NCI-H524 treated with DMSO at 0.1 percent for 48 hours (cell line): ENCODE measurements at regions not wholly inside any gene's neighbourhood (a gene's known extent, or its start where the extent isn't known, plus 50 kb on each side); places are given as distances from the start of the nearest gene placed in this dataset.
"Not testable (repeated sequence)": the region's sequence is repeated elsewhere in the genome, so short reads cannot be mapped to it uniquely, and the experiment has no call there.

ENCODE experiments used
- DNase-seq: peaks from one replicate; lab custom pipeline; 2025; lab: John Stamatoyannopoulos, UW

DNA sequence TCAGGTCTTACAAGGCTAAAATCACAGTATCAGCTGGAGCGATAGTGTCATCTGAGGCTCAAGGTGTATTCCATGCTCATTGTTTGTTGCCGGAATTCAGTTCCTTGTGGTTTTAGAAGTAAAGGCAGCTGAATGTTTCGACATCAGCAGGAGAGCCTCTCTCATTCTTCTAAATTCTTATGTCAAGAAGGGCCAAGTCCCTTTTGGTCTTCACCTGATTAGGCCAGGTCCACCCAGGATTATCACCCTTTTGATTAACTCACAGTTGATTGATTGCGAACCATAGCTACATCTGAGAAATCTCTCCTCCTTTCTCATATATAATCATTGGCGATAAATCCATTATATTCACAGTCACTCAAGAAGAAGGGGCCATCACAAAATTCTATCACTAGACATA is 806.7 kb upstream of the PRMT6 start:
- no peak for DNase-seq

DNA sequence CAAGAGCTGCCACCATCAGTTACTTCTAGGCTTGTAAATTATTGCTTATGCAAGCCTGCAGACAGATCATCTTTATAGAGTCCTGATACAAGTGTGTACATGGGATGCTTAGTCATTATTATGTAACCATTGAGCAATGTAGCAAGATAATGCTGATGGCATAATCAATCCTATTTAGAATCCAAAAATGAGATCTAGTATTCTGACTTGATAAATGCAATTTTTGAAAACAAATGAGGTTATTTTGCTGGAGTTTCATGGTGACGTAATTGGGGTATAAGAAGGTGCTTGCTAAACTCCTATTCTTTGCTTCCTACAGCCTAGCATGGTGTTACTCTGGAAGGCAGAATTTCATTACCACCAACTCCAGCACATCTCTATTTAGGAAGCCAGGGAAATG is 801.7 kb upstream of the PRMT6 start:
- no peak for DNase-seq

GRCh38 chr1:106266786-106267185 is 789.7 kb upstream of the PRMT6 start:
- no peak for DNase-seq

- no peak for DNase-seq
Measured at GRCh38 chr1:106268070-106268469, 788.4 kb upstream of the PRMT6 start.

DNA sequence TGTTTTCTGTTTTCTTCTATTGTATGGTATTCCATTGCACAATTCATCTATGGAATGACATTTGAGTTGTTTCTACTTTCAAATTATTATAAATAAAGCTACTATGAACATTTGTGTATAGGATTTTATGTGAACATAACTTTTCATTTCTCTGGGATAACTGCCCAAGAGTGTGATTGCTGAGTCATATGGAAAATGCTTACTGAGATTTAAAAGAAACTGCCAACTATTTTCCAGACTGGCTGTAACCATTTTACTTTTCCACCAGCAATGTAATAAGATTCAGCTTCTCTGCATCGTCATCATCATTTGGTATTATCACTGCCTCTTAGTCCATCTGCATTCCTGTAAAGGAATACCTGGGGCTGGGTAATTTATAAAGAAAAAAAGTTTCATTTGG is 779.6 kb upstream of the PRMT6 start:
- no peak for DNase-seq

DNA sequence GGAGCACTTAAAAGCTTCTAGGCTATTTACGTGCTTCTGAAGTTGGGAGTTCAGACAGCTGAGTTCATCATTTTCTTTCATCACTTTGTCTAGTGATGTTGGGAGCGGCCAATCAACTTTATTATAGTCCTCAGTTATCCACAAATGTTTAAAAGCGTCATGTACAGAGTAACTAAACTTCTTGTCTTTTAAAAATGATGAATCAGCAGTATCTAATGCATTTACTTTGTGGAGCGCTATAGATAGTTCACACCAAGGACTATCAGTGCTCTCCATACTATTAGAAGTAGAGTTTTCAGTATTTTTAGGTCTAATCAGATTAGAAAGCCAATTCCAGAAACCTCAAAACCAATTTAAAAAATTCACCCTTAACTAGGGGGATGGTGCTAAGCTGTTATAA is 778.7 kb upstream of the PRMT6 start:
- DNase-seq = no peak

DNA sequence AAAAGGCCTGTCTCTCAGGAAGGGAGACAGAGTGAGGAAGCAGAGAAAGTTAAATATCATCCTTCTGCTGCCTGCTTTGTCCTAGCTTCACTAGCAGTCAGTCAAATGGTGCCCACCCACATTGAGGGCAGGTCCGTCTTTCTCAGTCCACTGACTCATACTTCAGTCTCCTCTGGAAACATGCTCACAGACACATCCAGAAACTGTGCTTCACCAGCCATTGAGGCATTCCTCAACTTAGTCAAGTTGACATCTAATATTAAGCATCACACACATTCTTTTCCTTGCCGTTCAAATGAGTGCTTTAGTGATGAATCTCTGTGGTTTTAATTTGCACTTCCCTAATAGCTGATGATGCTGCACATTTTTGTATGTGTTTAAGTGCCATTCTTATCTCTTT is 777.8 kb upstream of the PRMT6 start:
- no peak for DNase-seq

GRCh38 chr1:106289265-106289928 is 767.1 kb upstream of the PRMT6 start:
- no peak for DNase-seq

DNA sequence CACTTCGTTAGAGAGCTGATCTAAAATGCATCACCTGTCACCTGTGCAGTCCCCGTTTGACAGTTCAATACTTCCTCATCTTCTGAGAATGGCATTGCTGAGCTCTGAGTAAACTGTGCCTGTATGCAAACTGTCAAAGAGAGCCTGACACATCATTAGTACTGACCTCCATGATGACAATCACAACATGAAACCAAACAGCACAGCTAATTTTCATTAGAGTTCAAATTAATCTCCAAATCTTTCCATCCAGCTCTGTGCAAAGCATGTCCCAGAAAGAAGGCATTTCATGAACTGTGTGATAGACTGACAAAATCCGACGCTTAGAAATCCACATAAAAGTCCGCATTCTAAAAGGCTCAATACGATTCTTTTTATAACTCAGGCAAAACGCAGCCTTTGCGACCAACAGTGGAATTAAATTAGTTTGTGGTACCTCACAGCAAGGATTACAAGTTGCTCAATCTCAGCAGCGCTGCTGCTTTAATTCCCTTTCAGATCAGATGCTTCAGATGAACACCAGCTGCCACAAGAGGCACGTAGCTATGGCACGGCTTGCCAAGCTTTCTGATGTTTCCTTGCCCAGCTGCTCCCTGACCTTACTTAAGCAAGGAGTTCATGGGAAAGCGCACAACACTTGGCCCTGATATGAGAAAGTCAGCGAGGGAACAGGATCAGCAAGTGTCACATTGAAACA is 765.5 kb upstream of the PRMT6 start:
- DNase-seq = peak; percentile 83

DNA sequence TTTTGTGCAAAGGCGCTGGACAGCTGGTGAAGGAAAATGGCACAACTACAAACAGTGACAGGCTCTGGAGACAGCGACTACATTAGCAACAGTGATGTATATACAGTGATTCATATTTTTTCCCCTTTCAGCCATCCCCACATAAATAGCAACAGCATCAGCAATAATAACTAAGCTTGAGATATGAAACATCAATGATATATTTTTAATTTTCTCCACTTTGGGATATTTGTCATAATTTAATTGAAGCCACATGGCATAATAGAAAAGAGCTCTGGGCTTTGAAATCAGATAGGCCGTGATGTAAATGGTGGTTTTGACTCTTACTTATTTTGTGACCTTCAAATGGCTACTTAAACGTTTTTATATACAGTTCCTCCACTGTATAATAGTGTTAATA is 764.3 kb upstream of the PRMT6 start:
- no peak for DNase-seq

GRCh38 chr1:106296431-106296830 is 760.0 kb upstream of the PRMT6 start:
- DNase-seq = no peak

DNA sequence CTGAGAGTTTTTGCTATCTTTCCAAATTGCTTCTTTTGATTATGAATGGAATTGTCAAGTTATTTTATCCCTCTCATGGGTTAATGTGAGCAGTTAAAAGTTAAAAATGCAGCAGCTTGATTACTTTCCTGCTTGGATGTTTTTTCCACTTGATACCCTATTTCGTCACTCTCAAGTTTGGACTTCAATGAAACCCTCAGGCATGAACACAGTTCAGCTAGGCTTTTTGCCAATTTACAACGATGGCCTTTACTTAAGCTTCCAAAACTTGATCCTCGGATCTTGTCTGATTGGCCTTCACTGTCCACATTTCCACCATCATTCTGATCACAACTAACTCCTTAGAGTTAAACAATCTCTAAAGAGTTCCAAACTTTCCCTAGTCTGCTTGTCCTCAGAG is 752.4 kb upstream of the PRMT6 start:
- no peak for DNase-seq

- DNase-seq = no peak
Measured at GRCh38 chr1:106319612-106320011, 736.9 kb upstream of the PRMT6 start.

- no peak for DNase-seq
Measured at GRCh38 chr1:106325600-106325999, 730.9 kb upstream of the PRMT6 start.

DNA sequence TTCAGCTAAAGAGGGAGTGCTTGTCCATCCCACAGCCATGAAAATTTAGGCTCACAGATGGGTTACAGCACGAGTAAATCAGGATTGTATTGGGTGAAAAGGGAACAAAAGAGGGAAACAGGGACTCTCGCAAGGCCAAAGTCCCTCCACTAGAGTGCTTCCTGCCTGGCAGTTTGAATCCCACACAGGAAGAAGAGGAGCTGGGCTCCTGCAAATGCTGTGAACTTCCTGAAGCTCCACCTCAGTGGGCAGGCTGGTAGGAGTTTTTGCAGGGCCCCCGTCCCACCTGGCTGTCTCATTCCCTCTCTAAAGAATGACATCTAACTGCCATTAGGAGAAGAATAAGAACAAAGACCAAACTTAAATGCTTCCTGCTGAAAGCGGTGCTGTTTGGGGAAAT is 712.0 kb upstream of the PRMT6 start:
- DNase-seq = no peak

DNA sequence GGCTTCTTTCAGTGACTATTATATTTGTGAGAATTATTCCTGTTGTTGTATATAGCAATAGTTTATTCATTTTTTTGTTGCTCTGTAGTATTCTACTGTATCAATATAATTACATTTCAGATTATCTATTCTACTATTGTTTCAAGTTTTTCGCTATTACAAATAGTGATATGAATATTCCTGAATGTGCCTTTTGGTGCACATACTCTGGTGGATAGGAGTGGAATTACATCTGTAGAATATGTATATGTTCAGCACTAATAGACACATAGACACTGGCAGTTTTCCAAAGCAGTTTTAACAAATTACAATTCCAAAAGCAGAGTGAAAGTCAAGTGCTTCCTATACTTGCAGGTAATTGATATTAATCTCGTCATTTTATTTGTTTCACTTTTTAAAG is 696.2 kb upstream of the PRMT6 start:
- DNase-seq = no peak

DNA sequence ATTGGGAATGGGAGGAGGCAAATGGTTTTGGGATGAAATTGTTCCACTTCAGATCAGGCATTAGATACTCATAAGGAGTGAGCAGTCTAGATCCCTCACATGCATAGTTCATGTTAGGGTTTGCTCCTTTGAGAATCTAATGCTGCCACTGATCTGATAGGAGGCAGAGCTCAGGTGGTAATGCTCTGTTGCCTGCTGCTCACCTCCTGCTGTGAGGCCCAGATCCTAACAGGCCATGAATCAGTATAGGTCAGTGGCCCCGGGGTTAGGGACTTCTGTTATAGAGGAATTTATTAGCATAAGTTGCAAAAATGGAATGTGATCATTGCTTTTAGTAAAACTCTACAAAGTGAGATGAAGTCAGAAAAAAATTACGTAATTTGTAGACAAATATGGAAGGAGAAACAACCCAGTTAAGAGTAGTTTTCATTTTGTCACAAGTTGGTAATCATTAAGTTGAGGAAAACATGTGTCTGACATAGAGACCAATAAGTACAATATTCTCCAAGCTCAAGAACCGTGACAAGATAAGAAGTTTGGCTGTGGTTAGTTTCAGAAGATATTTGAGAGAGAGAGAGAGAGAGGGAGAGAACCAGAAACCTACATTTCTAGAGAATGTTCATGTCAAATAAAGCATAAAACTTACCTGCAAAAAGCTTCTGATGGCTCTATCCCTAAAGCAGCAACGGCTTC is 689.7 kb upstream of the PRMT6 start:
- no peak for DNase-seq

DNA sequence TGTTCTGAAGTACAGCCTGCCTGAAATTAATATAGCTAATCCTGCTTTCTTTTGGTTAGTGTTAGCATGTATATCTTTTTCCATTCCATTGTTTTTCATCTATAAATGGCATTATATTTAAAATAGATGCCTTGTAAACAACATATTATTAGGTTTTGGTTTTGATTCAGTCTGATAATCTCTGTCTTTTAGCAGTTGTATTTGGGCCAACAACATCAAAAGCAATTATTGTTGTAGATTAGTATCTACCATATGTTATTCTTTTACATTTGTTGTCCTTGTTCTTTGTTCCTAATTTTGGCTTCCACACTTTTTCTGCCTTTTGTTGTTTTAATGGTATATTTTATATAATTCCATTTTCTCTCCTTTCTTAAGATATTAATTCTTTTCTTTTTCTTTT is 678.2 kb upstream of the PRMT6 start:
- DNase-seq = no peak

DNA sequence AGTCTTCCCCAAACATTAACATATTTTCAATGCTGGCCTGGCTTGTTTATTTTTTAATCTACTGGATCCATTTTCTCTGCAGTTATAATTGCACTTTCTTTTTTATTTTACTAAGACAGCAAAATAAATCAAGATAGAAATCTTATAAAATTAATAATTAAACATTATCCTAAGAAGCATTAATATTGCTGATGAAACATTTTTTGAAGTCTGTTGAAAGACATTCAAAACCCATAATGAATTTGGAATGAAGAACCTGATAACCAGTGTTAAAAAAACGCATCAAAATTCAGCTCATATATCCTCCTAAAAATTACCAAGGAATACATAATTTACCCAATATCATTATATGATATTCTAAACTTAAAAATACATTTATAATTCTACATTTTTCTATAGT is 675.7 kb upstream of the PRMT6 start:
- DNase-seq = no peak

DNA sequence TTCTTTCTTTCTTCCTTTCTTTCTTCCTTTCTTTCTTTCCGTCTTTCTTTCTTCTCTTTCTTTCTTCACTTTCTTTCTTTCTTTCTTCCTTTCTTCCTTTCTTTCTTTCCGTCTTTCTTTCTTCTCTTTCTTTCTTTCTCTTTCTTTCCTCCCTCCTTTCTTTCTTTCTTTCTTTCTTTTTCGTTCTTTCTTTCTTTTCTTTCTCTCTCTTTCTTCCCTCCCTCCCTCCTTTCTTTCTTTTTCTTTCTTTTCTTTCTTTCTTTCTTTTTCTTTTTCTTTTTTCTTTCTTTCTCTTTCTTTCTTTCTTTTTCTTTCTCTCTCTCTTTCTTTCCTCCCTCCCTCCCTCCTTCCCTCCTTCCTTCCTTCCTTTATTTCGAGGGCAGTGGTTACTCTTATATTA is 667.3 kb upstream of the PRMT6 start:
- DNase-seq = not testable (repeated sequence)

- DNase-seq = no peak
Measured at GRCh38 chr1:106393046-106393445, 663.4 kb upstream of the PRMT6 start.

GRCh38 chr1:106396020-106396419 is 660.5 kb upstream of the PRMT6 start:
- DNase-seq = no peak

GRCh38 chr1:106398391-106398790 is 658.1 kb upstream of the PRMT6 start:
- no peak for DNase-seq
